Loucy (cell line): ENCODE measurements at regions not wholly inside any gene's neighbourhood (a gene's known extent, or its start where the extent isn't known, plus 50 kb on each side); places are given as distances from the start of the nearest gene placed in this dataset.
"Not testable (repeated sequence)": the region's sequence is repeated elsewhere in the genome, so short reads cannot be mapped to it uniquely, and the experiment has no call there.

Experiments
- H2AFZ ChIP-seq: fragments of 200-600 bp; sonication (generic); 2 replicates; pipeline ENCODE4 v1.6.0; 2016; ENCODE audit warnings: antibody characterized with exemption, mild to moderate bottlenecking, low read length, moderate library complexity
- H3F3A ChIP-seq: fragments of 200-600 bp; 2 replicates; pipeline ENCODE4 v1.6.0; 2016; ENCODE audit warnings: antibody characterized with exemption, low read depth, mild to moderate bottlenecking
- H3K27me3 ChIP-seq: fragments of 200-600 bp; sonication (generic); 2 replicates; pipeline ENCODE4 v1.6.1; 2014; ENCODE audit warnings: low read length, mild to moderate bottlenecking; ENCODE audit not compliant: insufficient read depth, poor library complexity, severe bottlenecking
- H3K36me3 ChIP-seq: fragments of 200-600 bp; sonication (generic); 2 replicates; pipeline ENCODE4 v1.6.1; 2016; ENCODE audit warnings: low read length; ENCODE audit not compliant: insufficient read depth
- H3K4me1 ChIP-seq: fragments of 200-600 bp; sonication (generic); 2 replicates; pipeline ENCODE4 v1.5.1; 2014; ENCODE audit warnings: low read length, mild to moderate bottlenecking; ENCODE audit not compliant: insufficient read depth, poor library complexity, severe bottlenecking
- H3K4me2 ChIP-seq: fragments of 200-600 bp; sonication (generic); 2 replicates; pipeline ENCODE4 v1.6.0; 2014; ENCODE audit warnings: antibody characterized with exemption, low read length, low read depth, mild to moderate bottlenecking; ENCODE audit not compliant: poor library complexity, severe bottlenecking
- H3K4me3 ChIP-seq: fragments of 200-600 bp; sonication (generic); 2 replicates; pipeline ENCODE4 v1.5.1; 2014; ENCODE audit warnings: low read length, mild to moderate bottlenecking, mixed read lengths; ENCODE audit not compliant: poor library complexity, severe bottlenecking
- H3K79me2 ChIP-seq: fragments of 200-600 bp; sonication (generic); 2 replicates; pipeline ENCODE4 v1.6.1; 2014; ENCODE audit warnings: low read length; ENCODE audit not compliant: insufficient read depth
- H3K9ac ChIP-seq: fragments of 200-600 bp; sonication (generic); 2 replicates; pipeline ENCODE4 v1.6.0; 2014; ENCODE audit warnings: mild to moderate bottlenecking, low read depth, low read length, moderate library complexity; ENCODE audit not compliant: poor library complexity, severe bottlenecking
- H3K9me2 ChIP-seq: fragments of 200-600 bp; sonication (generic); replicated peaks from 2 replicates; pipeline ENCODE4 v1.6.1; 2016; ENCODE audit warnings: low read depth, low read length, mixed read lengths
- H3K9me3 ChIP-seq: fragments of 200-600 bp; sonication (generic); 2 replicates; pipeline ENCODE4 v1.6.1; 2014; ENCODE audit warnings: mild to moderate bottlenecking, antibody characterized with exemption, low read length, low read depth; ENCODE audit not compliant: insufficient read depth
- H4K20me1 ChIP-seq: fragments of 200-600 bp; sonication (generic); 2 replicates; pipeline ENCODE4 v1.6.0; 2014; ENCODE audit warnings: antibody characterized with exemption, low read length, mild to moderate bottlenecking; ENCODE audit not compliant: insufficient read depth, poor library complexity, severe bottlenecking
- CTCF ChIP-seq: fragments of 200-600 bp; sonication (generic); conservative IDR thresholded peaks from 2 replicates; pipeline ENCODE4 v1.5.1; 2014; ENCODE audit warnings: mild to moderate bottlenecking, antibody characterized with exemption, low read length
- EZH2phosphoT487 ChIP-seq: fragments of 200-600 bp; IDR thresholded peaks from 2 replicates; pipeline ENCODE4 v1.6.1; 2018; ENCODE audit warnings: antibody characterized with exemption, mild to moderate bottlenecking, moderate library complexity, borderline replicate concordance

- Histone ChIP-seq H3K9me3 (peaks cover 6% of the 10 kb centered on the region; the same call in 1 of the 2 replicates), H2AFZ (no peak overlapping the region), H3K4me3 (no peak overlapping the region), H3K4me2 (no peak overlapping the region), H3K9ac (no peak overlapping the region), H3K36me3 (no peaks in the 10 kb centered on the region), H3K4me1 (no peaks in the 10 kb centered on the region), H3K79me2 (no peaks in the 10 kb centered on the region), H3K27me3 (no peaks in the 10 kb centered on the region), H3K9me2 (no peaks in the 10 kb centered on the region), H4K20me1 (no peaks in the 10 kb centered on the region), H3F3A (no peaks in the 10 kb centered on the region)
- TF ChIP-seq EZH2phosphoT487 (no peak), CTCF (no peak)
These were observed 89.2 kb upstream of the GAS1 start for GRCh38 chr9:87036506-87036905.

- H3K4me1 ChIP-seq, result no peaks in the 10 kb centered on the region
- peaks cover 4% of the 10 kb centered on the region; the same call in 1 of the 2 replicates for H3K9me3 ChIP-seq
- no peak overlapping the region for H3K4me2 ChIP-seq
- no peak overlapping the region for H3K4me3 ChIP-seq
- no peaks in the 10 kb centered on the region for H4K20me1 ChIP-seq
- no peak overlapping the region for H3K9ac ChIP-seq
- no peaks in the 10 kb centered on the region for H3K27me3 ChIP-seq
- H3K36me3 ChIP-seq, result no peaks in the 10 kb centered on the region
- TF ChIP-seq EZH2phosphoT487 (no peak), CTCF (no peak)
- H2AFZ ChIP-seq, result no peak overlapping the region
- H3F3A ChIP-seq, result no peaks in the 10 kb centered on the region
- no peaks in the 10 kb centered on the region for H3K79me2 ChIP-seq
- no peaks in the 10 kb centered on the region for H3K9me2 ChIP-seq
These were observed 92.6 kb upstream of the GAS1 start for GRCh38 chr9:87039809-87040392.

- H3F3A ChIP-seq, result no peaks in the 10 kb centered on the region
- no peaks in the 10 kb centered on the region for H3K9me2 ChIP-seq
- no peak overlapping the region for H3K4me2 ChIP-seq
- H3K79me2 ChIP-seq, result no peaks in the 10 kb centered on the region
- H4K20me1 ChIP-seq, result no peaks in the 10 kb centered on the region
- no peaks in the 10 kb centered on the region for H3K27me3 ChIP-seq
- no peak overlapping the region for H3K9ac ChIP-seq
- TF ChIP-seq EZH2phosphoT487 (no peak), CTCF (no peak)
- peaks cover 4% of the 10 kb centered on the region; the same call in 1 of the 2 replicates for H3K9me3 ChIP-seq
- no peak overlapping the region for H3K4me3 ChIP-seq
- no peak overlapping the region for H2AFZ ChIP-seq
- no peaks in the 10 kb centered on the region for H3K4me1 ChIP-seq
- H3K36me3 ChIP-seq, result no peaks in the 10 kb centered on the region
These were observed 93.2 kb upstream of the GAS1 start for GRCh38 chr9:87040410-87041009.

- H3K27me3 ChIP-seq, H3K9me3 ChIP-seq, H3K79me2 ChIP-seq, H3K9ac ChIP-seq, H3K4me2 ChIP-seq, H3K4me3 ChIP-seq, H3K36me3 ChIP-seq, H2AFZ ChIP-seq, H4K20me1 ChIP-seq, H3F3A ChIP-seq, H3K9me2 ChIP-seq, H3K4me1 ChIP-seq: not testable (repeated sequence)
These were observed 94.4 kb upstream of the GAS1 start for GRCh38 chr9:87041553-87042235.

- not testable (repeated sequence) for H3K79me2 ChIP-seq, H3K9me2 ChIP-seq, H3K27me3 ChIP-seq, H3K4me2 ChIP-seq, H3K9ac ChIP-seq, H3K36me3 ChIP-seq, H4K20me1 ChIP-seq, H2AFZ ChIP-seq, H3K9me3 ChIP-seq, H3K4me3 ChIP-seq, H3F3A ChIP-seq, H3K4me1 ChIP-seq
These were observed 102.8 kb upstream of the GAS1 start for GRCh38 chr9:87049929-87050608.
